ENCODE measurements at regions not wholly inside any gene's neighbourhood (a gene's known extent, or its start where the extent isn't known, plus 50 kb on each side); places are given as distances from the start of the nearest gene placed in this dataset.

DNA sequence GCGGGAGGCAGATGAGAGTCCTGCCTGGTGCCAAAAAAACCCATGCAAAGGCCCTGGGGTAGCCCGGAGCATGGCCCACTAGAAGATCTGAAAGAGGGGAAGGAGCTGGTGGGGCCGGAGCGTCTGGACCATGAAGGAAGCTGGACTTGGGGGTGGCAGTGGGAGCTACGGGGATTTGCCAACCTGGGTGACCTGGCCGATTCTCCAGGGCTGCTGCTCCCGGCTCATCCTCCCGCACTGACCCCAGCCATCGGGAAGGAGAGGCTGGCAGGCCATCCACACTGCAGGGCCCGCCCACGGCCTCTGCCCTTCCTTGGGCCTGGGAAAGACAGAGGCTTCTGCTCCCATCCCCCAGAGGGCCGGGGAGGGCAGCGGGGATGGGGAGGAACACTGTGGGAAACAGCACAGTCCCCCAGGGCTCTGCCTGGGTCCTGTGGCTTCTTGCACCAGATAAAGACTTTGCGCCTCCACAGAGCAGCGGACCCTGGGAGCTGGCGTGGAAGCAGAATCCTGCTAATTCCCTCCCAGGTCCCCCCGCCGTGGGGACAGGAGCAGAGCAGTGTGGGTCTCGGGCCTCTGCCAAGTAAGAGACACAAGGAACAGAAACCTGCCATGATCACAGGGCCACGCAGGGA is 87.1 kb upstream of the LINC01488 start:
- TF ChIP-seq, protein P1, sequence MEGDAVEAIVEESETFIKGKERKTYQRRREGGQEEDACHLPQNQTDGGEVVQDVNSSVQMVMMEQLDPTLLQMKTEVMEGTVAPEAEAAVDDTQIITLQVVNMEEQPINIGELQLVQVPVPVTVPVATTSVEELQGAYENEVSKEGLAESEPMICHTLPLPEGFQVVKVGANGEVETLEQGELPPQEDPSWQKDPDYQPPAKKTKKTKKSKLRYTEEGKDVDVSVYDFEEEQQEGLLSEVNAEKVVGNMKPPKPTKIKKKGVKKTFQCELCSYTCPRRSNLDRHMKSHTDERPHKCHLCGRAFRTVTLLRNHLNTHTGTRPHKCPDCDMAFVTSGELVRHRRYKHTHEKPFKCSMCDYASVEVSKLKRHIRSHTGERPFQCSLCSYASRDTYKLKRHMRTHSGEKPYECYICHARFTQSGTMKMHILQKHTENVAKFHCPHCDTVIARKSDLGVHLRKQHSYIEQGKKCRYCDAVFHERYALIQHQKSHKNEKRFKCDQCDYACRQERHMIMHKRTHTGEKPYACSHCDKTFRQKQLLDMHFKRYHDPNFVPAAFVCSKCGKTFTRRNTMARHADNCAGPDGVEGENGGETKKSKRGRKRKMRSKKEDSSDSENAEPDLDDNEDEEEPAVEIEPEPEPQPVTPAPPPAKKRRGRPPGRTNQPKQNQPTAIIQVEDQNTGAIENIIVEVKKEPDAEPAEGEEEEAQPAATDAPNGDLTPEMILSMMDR (IDR thresholded peaks at IDR 0.05 in 8 of 11, conservative IDR thresholded peaks at IDR 0.05 in 3 of 11) = no peak
- TF ChIP-seq POLR2A (IDR thresholded peaks at IDR 0.05) = no peak
- TF ChIP-seq POLR2AphosphoS5 (IDR thresholded peaks at IDR 0.05) = no peak

All from spleen (tissue), 7 donors.